CD4-positive, alpha-beta T cell treated with Interleukin-6 for 4 hours (primary cell): ENCODE measurements at regions not wholly inside any gene's neighbourhood (a gene's known extent, or its start where the extent isn't known, plus 50 kb on each side); places are given as distances from the start of the nearest gene placed in this dataset.
"Not testable (repeated sequence)": the region's sequence is repeated elsewhere in the genome, so short reads cannot be mapped to it uniquely, and the experiment has no call there.

Experiments used
- DNase-seq: peaks from one replicate; pipeline ENCODE4 v3.0.0-alpha.2; 2020; ENCODE audit warnings: mixed read lengths

- DNase-seq = no peak
Observed at GRCh38 chr11:69905611-69906452, 86.6 kb upstream of the FGF3 start.

- no peak for DNase-seq
Observed at GRCh38 chr11:69906453-69906907, 87.3 kb upstream of the FGF3 start.

GRCh38 chr11:69907611-69908010 lies 88.4 kb upstream of the FGF3 start:
- DNase-seq = no peak

GRCh38 chr11:69908511-69909220 lies 89.5 kb upstream of the FGF3 start:
- DNase-seq = no peak

GRCh38 chr11:69909561-69910518 lies 90.6 kb upstream of the FGF3 start:
- DNase-seq = peak; percentile 23

- no peak for DNase-seq
Observed at GRCh38 chr11:69910519-69911309, 91.5 kb upstream of the FGF3 start.

- DNase-seq = no peak
Observed at GRCh38 chr11:69911310-69912160, 92.3 kb upstream of the FGF3 start.

GRCh38 chr11:69912161-69912910 lies 93.1 kb upstream of the FGF3 start:
- no peak for DNase-seq

- no peak for DNase-seq
Observed at GRCh38 chr11:69912911-69913451, 93.8 kb upstream of the FGF3 start.

- no peak for DNase-seq
Observed at GRCh38 chr11:69913591-69914285, 94.5 kb upstream of the FGF3 start.

GRCh38 chr11:69914286-69915150 lies 95.3 kb upstream of the FGF3 start:
- DNase-seq = no peak

GRCh38 chr11:69915151-69915500 lies 95.9 kb upstream of the FGF3 start:
- no peak for DNase-seq

GRCh38 chr11:69915501-69916250 lies 96.5 kb upstream of the FGF3 start:
- peak; percentile 53 for DNase-seq

- not testable (repeated sequence) for DNase-seq
Observed at GRCh38 chr11:69916251-69916649, 97.0 kb upstream of the FGF3 start.

GRCh38 chr11:69916806-69917387 lies 97.7 kb upstream of the FGF3 start:
- DNase-seq = no peak

- DNase-seq = no peak
Observed at GRCh38 chr11:69917529-69917928, 98.3 kb upstream of the FGF3 start.

- no peak for DNase-seq
Observed at GRCh38 chr11:69918231-69918937, 99.2 kb upstream of the FGF3 start.
